ENCODE measurements at regions not wholly inside any gene's neighbourhood (a gene's known extent, or its start where the extent isn't known, plus 50 kb on each side); places are given as distances from the start of the nearest gene placed in this dataset.

DNA sequence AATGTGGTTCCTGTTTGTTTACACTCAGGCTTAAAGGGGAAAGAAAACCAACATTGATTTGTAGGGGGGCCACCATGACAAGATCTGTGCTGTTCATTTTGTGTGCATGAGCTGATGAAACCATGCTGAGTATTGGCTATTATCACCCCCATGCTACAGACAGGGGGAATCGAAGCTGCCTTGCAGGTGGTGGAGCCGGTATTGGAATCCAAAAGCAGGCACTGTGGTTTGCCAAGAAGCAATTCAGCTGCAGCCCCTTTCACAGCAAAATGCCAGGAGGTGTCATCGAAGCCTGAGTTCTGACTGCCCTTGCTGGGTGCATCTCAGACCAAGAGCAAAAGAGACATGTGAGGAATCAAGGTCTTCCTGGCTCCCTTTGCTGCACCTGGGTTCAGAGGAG lies 221.9 kb downstream of the UXS1 start:
- TF ChIP-seq CTCF (conservative IDR thresholded peaks at IDR 0.05; ENCODE audit: low read depth, low read length) = no peak
- no peak for TF ChIP-seq ELK1 (IDR thresholded peaks at IDR 0.05; ENCODE audit: borderline replicate concordance, low read depth, low read length)
- no peak for TF ChIP-seq POLR2A (IDR thresholded peaks at IDR 0.05; ENCODE audit: low read depth, low read length)
- no peak for TF ChIP-seq USF2 (IDR thresholded peaks at IDR 0.05; ENCODE audit: low read depth, low read length)
- TF ChIP-seq FOS (IDR thresholded peaks at IDR 0.05; ENCODE audit: low read depth, low read length) = no peak
